HL-60 (cell line): ENCODE measurements at regions not wholly inside any gene's neighbourhood (a gene's known extent, or its start where the extent isn't known, plus 50 kb on each side); places are given as distances from the start of the nearest gene placed in this dataset.

ENCODE experiments used
- CTCF ChIP-seq: IDR thresholded peaks from one replicate; pipeline ENCODE4 v1.5.1; 2011; ENCODE audit warnings: low read length, control low read depth, inconsistent platforms; ENCODE audit not compliant: insufficient read depth
- POLR2AphosphoS5 ChIP-seq: IDR thresholded peaks from 2 replicates; pipeline ENCODE4 v1.6.1; 2012; ENCODE audit warnings: low read depth

- no peak for TF ChIP-seq CTCF
- TF ChIP-seq POLR2AphosphoS5: no peak
These were observed 237.5 kb downstream of the TTLL7 start for GRCh38 chr1:83761167-83762038.
